Anterior cingulate cortex (tissue), 58 donors: ENCODE measurements at regions not wholly inside any gene's neighbourhood (a gene's known extent, or its start where the extent isn't known, plus 50 kb on each side); places are given as distances from the start of the nearest gene placed in this dataset.
A peak's percentile ranks its signal among the peaks of the same experiment; 100 is the strongest.
"Not testable (repeated sequence)": the region's sequence is repeated elsewhere in the genome, so short reads cannot be mapped to it uniquely, and the experiment has no call there.

Experiments used
- DNase-seq, 58 donors: peaks; one replicate each; lab custom pipeline; 2025; lab: John Stamatoyannopoulos, UW

- no peak for DNase-seq
These were observed 87.7 kb upstream of the SLC45A1 start for GRCh38 chr1:8230292-8230621.

- DNase-seq = no peak
These were observed 89.7 kb upstream of the SLC45A1 start for GRCh38 chr1:8228253-8228652.

GRCh38 chr1:8227674-8228073, 90.2 kb upstream of the SLC45A1 start:
- not testable (repeated sequence) for DNase-seq

- DNase-seq = no peak
These were observed 91.2 kb upstream of the SLC45A1 start for GRCh38 chr1:8226747-8227146.

- not testable (repeated sequence) for DNase-seq
These were observed 91.9 kb upstream of the SLC45A1 start for GRCh38 chr1:8226024-8226423.

GRCh38 chr1:8223526-8223925, 94.4 kb upstream of the SLC45A1 start:
- DNase-seq = no peak

GRCh38 chr1:8222789-8223188, 95.1 kb upstream of the SLC45A1 start:
- DNase-seq = no peak

- DNase-seq = no peak
These were observed 98.4 kb upstream of the SLC45A1 start for GRCh38 chr1:8219530-8219929.

- DNase-seq = no peak
These were observed 99.4 kb upstream of the SLC45A1 start for GRCh38 chr1:8218351-8219092.

- DNase-seq = no peak
These were observed 100.1 kb upstream of the SLC45A1 start for GRCh38 chr1:8217809-8218208.

- DNase-seq = peak in 7 of 58 donors; percentile 2 to 26 (median 8)
These were observed 100.8 kb upstream of the SLC45A1 start for GRCh38 chr1:8217011-8217711.

GRCh38 chr1:8216005-8216404, 101.9 kb upstream of the SLC45A1 start:
- no peak for DNase-seq

GRCh38 chr1:8214501-8215173, 103.3 kb upstream of the SLC45A1 start:
- no peak for DNase-seq

GRCh38 chr1:8213676-8214075, 104.2 kb upstream of the SLC45A1 start:
- DNase-seq = no peak

- no peak for DNase-seq
These were observed 104.8 kb upstream of the SLC45A1 start for GRCh38 chr1:8213136-8213535.

GRCh38 chr1:8212580-8213031, 105.3 kb upstream of the SLC45A1 start:
- DNase-seq = no peak

- peak in 2 of 58 donors; percentile 1 to 6 for DNase-seq
These were observed 105.9 kb upstream of the SLC45A1 start for GRCh38 chr1:8211883-8212579.

GRCh38 chr1:8211251-8211882, 106.5 kb upstream of the SLC45A1 start:
- DNase-seq = no peak

GRCh38 chr1:8207202-8207601, 110.7 kb upstream of the SLC45A1 start:
- no peak for DNase-seq

- no peak for DNase-seq
These were observed 111.5 kb upstream of the SLC45A1 start for GRCh38 chr1:8206391-8206790.
